Chondrocyte (in vitro differentiated cells): ENCODE measurements at regions not wholly inside any gene's neighbourhood (a gene's known extent, or its start where the extent isn't known, plus 50 kb on each side); places are given as distances from the start of the nearest gene placed in this dataset.

Experiments used
- DNase-seq: peaks from one replicate; pipeline ENCODE4 v3.0.0; 2021; ENCODE audit warnings: mixed read lengths, low spot score
- H3K27ac Mint-ChIP-seq: one replicate; pipeline ENCODE4 v1.8.0; 2021; ENCODE audit warnings: mild to moderate bottlenecking, moderate library complexity, mixed read lengths; ENCODE audit not compliant: unreplicated experiment
- H3K27me3 Mint-ChIP-seq: 2 replicates; pipeline ENCODE4 v1.8.0; 2021; ENCODE audit warnings: low read depth, mixed read lengths
- H3K36me3 Mint-ChIP-seq: 2 replicates; pipeline ENCODE4 v1.8.0; 2021; ENCODE audit warnings: low read depth, mixed read lengths
- H3K4me1 Mint-ChIP-seq: 2 replicates; pipeline ENCODE4 v1.8.0; 2021; ENCODE audit warnings: low read depth, mild to moderate bottlenecking, mixed read lengths
- H3K4me3 Mint-ChIP-seq: one replicate; pipeline ENCODE4 v1.8.0; 2021; ENCODE audit warnings: mild to moderate bottlenecking, moderate library complexity, mixed read lengths; ENCODE audit not compliant: unreplicated experiment
- H3K9me3 Mint-ChIP-seq: 2 replicates; pipeline ENCODE4 v1.8.0; 2021; ENCODE audit warnings: low read depth, mixed read lengths
- TF ChIP-seq, protein P1 (sequence below): fragments of 200-600 bp; sonication (generic); IDR thresholded peaks from 2 replicates; pipeline ENCODE4 v1.5.0; 2021; ENCODE audit warnings: antibody characterized with exemption, mild to moderate bottlenecking, moderate library complexity

DNA sequence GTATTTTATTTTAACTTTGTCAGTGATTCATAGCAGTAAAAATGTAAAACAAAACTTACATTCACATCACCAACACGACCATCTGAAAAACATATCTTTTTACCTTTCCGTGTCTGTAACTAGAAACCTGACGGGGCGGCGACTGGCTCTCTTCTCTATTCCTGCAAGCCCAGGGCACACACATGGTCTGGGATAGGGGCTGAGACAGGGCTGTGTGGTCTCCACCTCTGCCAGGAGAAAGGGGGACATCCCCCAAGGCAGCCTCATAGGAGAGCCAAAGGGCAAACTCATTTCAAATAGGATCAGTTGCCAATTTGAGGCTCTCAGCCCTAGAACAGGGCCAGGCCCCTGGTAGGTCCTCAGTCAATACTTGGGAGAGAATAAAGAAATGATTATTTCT is 359.4 kb downstream of the TCERG1L start:
- Mint-ChIP-seq H3K27ac (no peak overlapping the region), H3K4me1 (no peaks in the 10 kb centered on the region), H3K9me3 (peaks cover 33% of the 10 kb centered on the region), H3K4me3 (no peak overlapping the region), H3K36me3 (no peaks in the 10 kb centered on the region), H3K27me3 (no peaks in the 10 kb centered on the region)
- TF ChIP-seq, protein P1, sequence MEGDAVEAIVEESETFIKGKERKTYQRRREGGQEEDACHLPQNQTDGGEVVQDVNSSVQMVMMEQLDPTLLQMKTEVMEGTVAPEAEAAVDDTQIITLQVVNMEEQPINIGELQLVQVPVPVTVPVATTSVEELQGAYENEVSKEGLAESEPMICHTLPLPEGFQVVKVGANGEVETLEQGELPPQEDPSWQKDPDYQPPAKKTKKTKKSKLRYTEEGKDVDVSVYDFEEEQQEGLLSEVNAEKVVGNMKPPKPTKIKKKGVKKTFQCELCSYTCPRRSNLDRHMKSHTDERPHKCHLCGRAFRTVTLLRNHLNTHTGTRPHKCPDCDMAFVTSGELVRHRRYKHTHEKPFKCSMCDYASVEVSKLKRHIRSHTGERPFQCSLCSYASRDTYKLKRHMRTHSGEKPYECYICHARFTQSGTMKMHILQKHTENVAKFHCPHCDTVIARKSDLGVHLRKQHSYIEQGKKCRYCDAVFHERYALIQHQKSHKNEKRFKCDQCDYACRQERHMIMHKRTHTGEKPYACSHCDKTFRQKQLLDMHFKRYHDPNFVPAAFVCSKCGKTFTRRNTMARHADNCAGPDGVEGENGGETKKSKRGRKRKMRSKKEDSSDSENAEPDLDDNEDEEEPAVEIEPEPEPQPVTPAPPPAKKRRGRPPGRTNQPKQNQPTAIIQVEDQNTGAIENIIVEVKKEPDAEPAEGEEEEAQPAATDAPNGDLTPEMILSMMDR = no peak
- DNase-seq = no peak

DNA sequence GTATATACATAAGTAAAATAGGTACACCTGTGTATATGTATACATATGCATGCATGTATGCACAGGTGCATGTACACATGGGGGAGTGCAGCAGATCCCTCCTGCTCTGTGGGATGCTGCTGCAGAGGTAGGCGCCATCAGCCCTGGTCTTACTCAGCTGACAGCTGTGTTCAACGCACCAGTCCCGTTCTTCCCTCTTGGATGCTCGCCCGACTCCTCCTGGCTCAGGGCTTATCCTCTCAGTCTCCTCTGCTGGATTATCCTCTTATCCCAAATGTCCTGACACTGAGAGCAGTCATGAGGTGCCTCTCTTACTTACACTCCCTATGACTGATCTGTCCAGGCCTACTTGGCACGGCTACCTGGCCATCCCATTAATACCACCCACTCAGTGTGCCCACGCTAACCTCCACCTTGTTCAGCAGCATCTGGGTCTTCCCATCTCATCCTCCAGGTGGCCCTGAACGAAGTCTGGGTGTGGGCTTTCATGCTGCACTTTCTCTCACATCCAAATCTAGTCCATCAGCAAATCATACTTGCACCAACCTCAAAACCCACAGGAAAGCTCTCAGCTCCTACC is 357.1 kb downstream of the TCERG1L start:
- TF ChIP-seq, protein P1 = no peak
- no peaks in the 10 kb centered on the region for H3K4me1 Mint-ChIP-seq
- peaks cover 23% of the 10 kb centered on the region for H3K9me3 Mint-ChIP-seq
- no peaks in the 10 kb centered on the region for H3K27me3 Mint-ChIP-seq
- no peak for DNase-seq
- no peak overlapping the region for H3K4me3 Mint-ChIP-seq
- no peak overlapping the region for H3K27ac Mint-ChIP-seq
- no peaks in the 10 kb centered on the region for H3K36me3 Mint-ChIP-seq

GRCh38 chr10:130956251-130956650 is 355.3 kb downstream of the TCERG1L start:
- H3K4me3 Mint-ChIP-seq = no peak overlapping the region
- TF ChIP-seq, protein P1 = no peak
- no peaks in the 10 kb centered on the region for H3K27me3 Mint-ChIP-seq
- no peaks in the 10 kb centered on the region for H3K4me1 Mint-ChIP-seq
- DNase-seq = no peak
- H3K9me3 Mint-ChIP-seq = peaks cover 31% of the 10 kb centered on the region
- H3K36me3 Mint-ChIP-seq = no peaks in the 10 kb centered on the region
- H3K27ac Mint-ChIP-seq = no peak overlapping the region

- Mint-ChIP-seq H3K9me3 (peaks cover 29% of the 10 kb centered on the region), H3K36me3 (no peaks in the 10 kb centered on the region), H3K4me3 (no peak overlapping the region), H3K27me3 (no peaks in the 10 kb centered on the region), H3K27ac (no peak overlapping the region), H3K4me1 (no peaks in the 10 kb centered on the region)
- TF ChIP-seq, protein P1 = no peak
- DNase-seq = no peak
Measured at GRCh38 chr10:130957423-130957822, 354.1 kb downstream of the TCERG1L start.

- DNase-seq = no peak
- H3K4me1 Mint-ChIP-seq = no peaks in the 10 kb centered on the region
- H3K27me3 Mint-ChIP-seq = no peaks in the 10 kb centered on the region
- no peaks in the 10 kb centered on the region for H3K36me3 Mint-ChIP-seq
- TF ChIP-seq, protein P1 = no peak
- H3K27ac Mint-ChIP-seq = no peak overlapping the region
- H3K4me3 Mint-ChIP-seq = no peak overlapping the region
- peaks cover 28% of the 10 kb centered on the region for H3K9me3 Mint-ChIP-seq
Measured at GRCh38 chr10:130958003-130958402, 353.5 kb downstream of the TCERG1L start.
